Cardiac muscle cell (in vitro differentiated cells and primary cell): ENCODE measurements at regions not wholly inside any gene's neighbourhood (a gene's known extent, or its start where the extent isn't known, plus 50 kb on each side); places are given as distances from the start of the nearest gene placed in this dataset.

Source experiments
- DNase-seq, 2 donors: peaks; one replicate each; pipeline versions ENCODE4 v3.0.0 to v3.0.0-alpha.2; 2010 to 2017; ENCODE audit warnings: low read depth in 1 of 2, low spot score in 1 of 2
- H3K27ac ChIP-seq: fragments of 200-600 bp; sonication (generic); 2 replicates; pipeline ENCODE4 v1.5.1; 2016
- H3K27me3 ChIP-seq: fragments of 200-600 bp; sonication (generic); 2 replicates; pipeline ENCODE4 v1.6.0; 2016; ENCODE audit warnings: control low read depth
- H3K36me3 ChIP-seq: fragments of 200-600 bp; sonication (generic); 2 replicates; pipeline ENCODE4 v1.5.1; 2016; ENCODE audit warnings: control low read depth
- H3K4me1 ChIP-seq: fragments of 200-600 bp; sonication (generic); 2 replicates; pipeline ENCODE4 v1.8.1; 2017; ENCODE audit warnings: low read depth, mild to moderate bottlenecking, mixed run types
- H3K4me3 ChIP-seq: fragments of 200-600 bp; sonication (generic); 2 replicates; pipeline ENCODE4 v1.5.1; 2016; ENCODE audit warnings: mild to moderate bottlenecking
- H3K9me3 ChIP-seq: fragments of 200-600 bp; sonication (generic); 2 replicates; pipeline ENCODE4 v1.5.1; 2017; ENCODE audit warnings: low read depth, mild to moderate bottlenecking, control low read depth
- TF ChIP-seq, protein P1 (sequence below): IDR thresholded peaks from 2 replicates; pipeline ENCODE4 v1.5.1; 2012; ENCODE audit warnings: low read depth, mild to moderate bottlenecking, low read length

DNA sequence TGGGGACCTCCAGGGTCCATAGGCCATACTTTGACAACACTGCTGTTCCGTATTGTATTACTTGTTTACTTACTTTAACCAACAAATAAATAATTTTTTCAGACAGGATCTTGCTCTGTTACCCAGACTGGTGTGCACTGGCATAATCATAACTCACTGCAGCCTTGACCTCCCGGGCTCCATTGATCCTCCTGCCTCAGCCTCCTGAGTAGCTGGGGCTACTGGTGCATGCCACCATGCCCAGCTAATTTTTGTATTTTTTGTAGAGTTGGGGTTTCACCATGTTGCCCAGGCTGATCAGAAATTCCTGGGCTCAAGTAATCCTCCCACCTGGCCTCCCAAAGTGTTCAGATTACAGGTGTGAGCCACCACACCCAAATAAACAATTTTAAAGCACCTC lies 64.9 kb upstream of the C15orf39 start:
- Histone ChIP-seq H3K9me3 (no peaks in the 10 kb centered on the region), H3K27ac (no peak overlapping the region), H3K36me3 (no peaks in the 10 kb centered on the region), H3K27me3 (no peaks in the 10 kb centered on the region), H3K4me3 (no peak overlapping the region), H3K4me1 (peaks cover 5% of the 10 kb centered on the region)
- DNase-seq: no peak
- TF ChIP-seq, protein P1, sequence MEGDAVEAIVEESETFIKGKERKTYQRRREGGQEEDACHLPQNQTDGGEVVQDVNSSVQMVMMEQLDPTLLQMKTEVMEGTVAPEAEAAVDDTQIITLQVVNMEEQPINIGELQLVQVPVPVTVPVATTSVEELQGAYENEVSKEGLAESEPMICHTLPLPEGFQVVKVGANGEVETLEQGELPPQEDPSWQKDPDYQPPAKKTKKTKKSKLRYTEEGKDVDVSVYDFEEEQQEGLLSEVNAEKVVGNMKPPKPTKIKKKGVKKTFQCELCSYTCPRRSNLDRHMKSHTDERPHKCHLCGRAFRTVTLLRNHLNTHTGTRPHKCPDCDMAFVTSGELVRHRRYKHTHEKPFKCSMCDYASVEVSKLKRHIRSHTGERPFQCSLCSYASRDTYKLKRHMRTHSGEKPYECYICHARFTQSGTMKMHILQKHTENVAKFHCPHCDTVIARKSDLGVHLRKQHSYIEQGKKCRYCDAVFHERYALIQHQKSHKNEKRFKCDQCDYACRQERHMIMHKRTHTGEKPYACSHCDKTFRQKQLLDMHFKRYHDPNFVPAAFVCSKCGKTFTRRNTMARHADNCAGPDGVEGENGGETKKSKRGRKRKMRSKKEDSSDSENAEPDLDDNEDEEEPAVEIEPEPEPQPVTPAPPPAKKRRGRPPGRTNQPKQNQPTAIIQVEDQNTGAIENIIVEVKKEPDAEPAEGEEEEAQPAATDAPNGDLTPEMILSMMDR: no peak

DNA sequence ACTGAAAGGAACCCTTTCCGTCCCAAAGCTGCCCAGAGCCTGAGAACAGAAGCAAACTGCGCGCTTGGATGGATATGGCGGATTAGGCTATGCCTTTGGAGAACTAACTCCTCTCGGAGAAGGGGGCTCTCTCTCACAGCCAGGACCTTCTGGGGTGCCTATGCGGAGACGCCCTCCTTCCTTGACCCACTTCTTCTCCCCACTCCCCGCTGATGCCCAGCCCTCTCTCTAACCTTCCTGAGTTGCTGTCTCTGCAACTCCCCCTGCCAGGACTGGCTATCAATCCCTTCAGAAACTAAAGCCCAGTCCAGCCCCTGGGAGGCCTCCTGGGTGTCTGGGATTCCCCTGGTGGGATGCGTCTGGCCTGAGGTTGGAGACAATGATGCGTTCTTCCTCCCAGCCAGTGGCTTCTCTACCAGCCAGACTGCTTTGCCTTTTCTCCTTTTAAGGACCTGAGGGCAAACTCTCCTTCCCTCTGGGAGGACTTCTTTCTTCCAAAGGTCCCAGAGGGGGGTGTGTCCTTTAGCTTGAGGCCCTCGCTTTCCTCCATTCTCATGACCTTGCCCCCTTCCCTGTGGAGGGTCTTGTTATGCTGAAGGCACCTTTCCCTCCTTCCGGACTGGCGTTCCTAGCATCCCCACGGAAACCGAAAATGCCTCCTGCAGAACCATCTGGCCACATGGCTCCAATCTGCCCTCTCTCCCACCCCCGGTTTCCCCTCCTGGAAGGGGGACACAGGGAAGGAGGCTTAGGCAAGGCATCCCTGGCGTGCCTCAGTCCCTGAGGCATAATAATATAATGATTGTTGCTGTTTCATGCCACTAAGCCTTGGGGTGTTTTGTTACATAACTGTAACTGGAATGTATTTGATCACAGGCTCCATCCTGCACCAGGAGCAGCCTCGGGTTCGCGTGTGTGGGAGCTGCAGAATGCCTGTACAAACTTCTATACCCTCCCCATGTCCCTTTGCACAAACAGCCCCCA lies 63.4 kb upstream of the C15orf39 start:
- Histone ChIP-seq H3K9me3 (no peaks in the 10 kb centered on the region), H3K4me1 (peaks cover 5% of the 10 kb centered on the region), H3K4me3 (no peak overlapping the region), H3K27me3 (no peaks in the 10 kb centered on the region), H3K27ac (no peak overlapping the region), H3K36me3 (no peaks in the 10 kb centered on the region)
- TF ChIP-seq, protein P1: no peak
- DNase-seq: peak in 1 of 2 donors; percentile 40

DNA sequence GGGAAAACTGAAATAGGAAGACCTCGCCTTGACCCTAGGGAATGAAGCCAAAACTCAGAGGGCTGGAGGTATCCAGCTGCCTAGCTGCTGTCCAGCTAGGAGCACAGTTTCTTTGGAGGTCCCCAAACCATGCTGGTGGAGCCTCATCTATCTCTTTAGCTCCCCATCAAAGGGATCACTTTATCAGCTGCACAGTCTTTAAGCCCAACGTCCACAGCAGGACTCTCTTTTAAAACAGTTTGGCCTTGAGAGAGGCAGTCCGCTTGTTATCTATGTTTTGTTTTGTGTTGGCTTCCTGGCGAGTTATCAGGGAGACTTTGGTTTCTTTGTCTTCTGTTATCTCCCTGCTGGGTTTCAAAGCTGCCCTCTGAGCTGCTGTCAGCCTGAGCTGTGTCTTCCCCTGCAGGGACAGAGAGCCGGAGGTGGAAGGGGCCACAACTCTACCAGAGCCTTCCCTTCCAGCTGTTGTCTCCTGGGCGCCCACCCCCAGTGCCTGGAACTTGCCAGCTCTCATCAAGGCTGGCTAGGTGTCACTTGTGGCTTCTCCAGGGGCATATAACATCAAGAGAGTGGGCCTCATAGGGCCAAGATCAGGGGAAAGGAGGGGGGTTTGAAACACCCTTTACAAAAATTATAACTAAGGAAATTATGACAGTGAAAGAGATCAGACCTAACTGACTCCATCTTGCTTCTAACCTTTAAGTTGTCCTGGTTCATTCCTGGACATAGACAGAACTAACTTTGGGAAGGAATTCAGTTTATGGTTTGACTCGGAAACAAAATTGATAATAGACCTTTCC lies 61.4 kb upstream of the C15orf39 start:
- peak overlapping the region; percentile 57 for H3K27ac ChIP-seq
- H3K4me3 ChIP-seq: no peak overlapping the region

DNA sequence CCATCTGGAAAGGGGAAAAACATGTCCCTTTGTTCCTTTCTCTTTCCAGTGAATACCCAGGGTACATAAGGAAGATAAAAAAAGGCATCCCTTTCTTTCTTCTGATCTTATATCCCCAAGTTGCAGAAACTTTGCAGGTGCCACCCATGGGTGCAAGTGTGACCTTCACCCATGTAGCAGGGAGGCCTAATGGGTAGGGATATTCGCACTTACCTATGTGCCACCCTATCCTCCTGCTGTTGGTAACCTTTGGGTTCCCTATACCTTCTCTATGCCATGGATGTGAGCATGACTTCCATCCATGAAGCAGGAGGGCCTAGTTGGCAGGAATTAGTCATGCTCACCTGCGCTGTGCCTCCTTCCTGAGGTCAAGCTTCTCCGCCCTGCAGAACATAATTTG lies 59.2 kb upstream of the C15orf39 start:
- TF ChIP-seq, protein P1: no peak
- DNase-seq: no peak
- H3K4me3 ChIP-seq: no peak overlapping the region
- no peaks in the 10 kb centered on the region for H3K27me3 ChIP-seq
- H3K4me1 ChIP-seq: peaks cover 5% of the 10 kb centered on the region
- H3K36me3 ChIP-seq: no peaks in the 10 kb centered on the region
- H3K9me3 ChIP-seq: no peaks in the 10 kb centered on the region
- H3K27ac ChIP-seq: no peak overlapping the region

More for the DNA sequence above, 61.4 kb upstream of the C15orf39 start:
- Histone ChIP-seq H3K36me3 (no peaks in the 10 kb centered on the region), H3K27me3 (no peaks in the 10 kb centered on the region), H3K4me1 (peaks cover 5% of the 10 kb centered on the region), H3K9me3 (no peaks in the 10 kb centered on the region)
- peak in 1 of 2 donors; percentile 28 for DNase-seq
- TF ChIP-seq, protein P1: no peak

DNA sequence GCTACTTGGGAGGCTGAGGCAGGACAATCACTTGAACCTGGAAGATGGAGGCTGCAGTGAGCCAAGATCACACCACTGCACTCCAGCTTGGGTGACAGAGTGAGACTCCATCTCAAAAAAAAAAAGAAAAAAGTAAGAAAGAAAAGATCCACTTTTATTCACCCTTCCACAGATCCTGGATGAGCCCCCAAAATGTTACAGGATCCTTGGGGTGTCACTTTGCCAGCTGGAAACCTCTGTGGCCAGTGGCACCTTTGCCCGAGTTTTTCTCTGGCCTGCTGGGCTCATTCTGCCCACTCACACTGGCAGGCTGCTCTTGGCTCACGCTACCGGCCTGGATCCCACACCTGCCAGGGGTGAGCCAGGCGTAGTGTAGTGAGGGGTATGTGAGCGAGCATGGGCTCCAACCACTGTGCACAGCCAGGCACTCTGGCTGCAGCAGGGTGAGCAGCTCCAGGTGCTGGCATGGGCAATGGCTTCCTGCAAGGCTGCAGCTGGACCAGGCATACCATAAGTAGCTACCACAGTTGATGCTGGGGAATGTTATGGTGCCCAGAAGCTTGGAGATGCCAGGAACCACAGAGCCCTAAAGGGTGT lies 57.8 kb upstream of the C15orf39 start:
- Histone ChIP-seq H3K36me3 (no peaks in the 10 kb centered on the region), H3K27me3 (no peaks in the 10 kb centered on the region), H3K27ac (no peak overlapping the region), H3K4me1 (peaks cover 5% of the 10 kb centered on the region), H3K4me3 (no peak overlapping the region), H3K9me3 (no peaks in the 10 kb centered on the region)
- TF ChIP-seq, protein P1: no peak
- peak; percentile 12 to 19 for DNase-seq
